Activated naive CD4-positive, alpha-beta T cell treated with Interleukin-2 at 50 U/mL for 16 hours (primary cell): ENCODE measurements at regions not wholly inside any gene's neighbourhood (a gene's known extent, or its start where the extent isn't known, plus 50 kb on each side); places are given as distances from the start of the nearest gene placed in this dataset.
A peak's percentile ranks its signal among the peaks of the same experiment; 100 is the strongest.

ENCODE experiments used
- DNase-seq: peaks from one replicate; pipeline ENCODE4 v3.0.0-alpha.2; 2020

- DNase-seq, result no peak
Observed at GRCh38 chr12:74817499-74817898, 279.9 kb downstream of the ATXN7L3B start.

GRCh38 chr12:74818412-74818811 is 280.8 kb downstream of the ATXN7L3B start:
- DNase-seq, result no peak

- DNase-seq, result no peak
Observed at GRCh38 chr12:74820324-74820723, 282.7 kb downstream of the ATXN7L3B start.

- DNase-seq, result no peak
Observed at GRCh38 chr12:74836567-74836966, 298.9 kb downstream of the ATXN7L3B start.

DNA sequence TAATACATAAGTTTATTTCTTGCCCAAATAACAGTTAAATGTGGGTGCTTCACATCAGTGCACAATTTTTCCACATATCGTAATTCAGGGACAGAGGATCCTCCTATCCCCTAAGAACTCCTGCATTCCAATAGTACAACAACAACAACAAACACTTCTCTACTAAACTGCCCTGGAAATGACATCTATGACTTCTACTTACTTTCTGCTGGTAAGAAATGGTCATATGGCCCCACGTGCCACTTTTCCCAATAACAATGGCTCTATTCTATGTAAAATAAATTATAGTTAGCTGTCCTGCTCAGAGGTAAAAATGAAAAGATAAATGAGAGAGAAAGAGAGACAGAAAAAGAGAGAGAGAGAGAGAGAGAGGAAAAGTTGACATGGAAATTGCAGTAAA is 308.5 kb downstream of the ATXN7L3B start:
- no peak for DNase-seq

DNA sequence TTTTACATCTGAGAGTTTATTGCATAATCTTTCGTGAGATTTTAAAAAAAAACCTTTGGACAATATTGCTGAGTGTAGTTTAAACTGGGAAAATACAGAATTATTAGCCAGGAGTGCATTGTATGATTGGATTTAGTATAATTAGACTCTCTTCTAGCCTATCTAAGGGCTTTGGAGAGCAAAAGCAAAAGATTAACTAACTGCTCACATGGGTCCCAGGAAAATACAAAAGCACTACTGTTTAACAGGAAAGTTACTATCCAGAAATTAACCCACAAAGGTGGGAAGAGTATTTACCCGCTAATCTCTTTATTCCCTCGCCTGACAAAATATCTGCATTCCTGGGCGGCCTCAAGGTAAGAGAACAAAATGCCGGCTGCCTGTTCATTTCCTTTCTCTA is 309.5 kb downstream of the ATXN7L3B start:
- no peak for DNase-seq

GRCh38 chr12:74848006-74848405 is 310.4 kb downstream of the ATXN7L3B start:
- DNase-seq, result no peak

DNA sequence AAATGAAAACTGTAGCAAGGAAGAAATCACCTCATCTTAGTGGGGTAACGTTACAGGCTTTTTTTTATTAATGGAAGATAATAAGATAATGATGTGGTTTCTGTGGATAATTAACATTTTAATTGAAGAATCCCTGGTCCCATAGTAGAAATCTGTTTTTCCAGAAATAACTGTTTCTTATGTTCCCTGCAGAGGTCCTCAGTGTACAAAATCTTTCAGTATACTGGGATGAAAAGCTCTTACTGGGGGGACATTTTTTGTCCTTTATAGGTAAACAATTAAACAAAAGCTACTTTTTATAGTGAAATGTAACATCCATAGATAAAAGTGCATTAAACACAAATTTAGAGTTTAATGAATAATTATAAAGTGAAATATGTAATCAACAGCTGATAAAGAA is 312.2 kb downstream of the ATXN7L3B start:
- DNase-seq, result no peak

GRCh38 chr12:74871817-74872216 is 334.2 kb downstream of the ATXN7L3B start:
- DNase-seq, result no peak

DNA sequence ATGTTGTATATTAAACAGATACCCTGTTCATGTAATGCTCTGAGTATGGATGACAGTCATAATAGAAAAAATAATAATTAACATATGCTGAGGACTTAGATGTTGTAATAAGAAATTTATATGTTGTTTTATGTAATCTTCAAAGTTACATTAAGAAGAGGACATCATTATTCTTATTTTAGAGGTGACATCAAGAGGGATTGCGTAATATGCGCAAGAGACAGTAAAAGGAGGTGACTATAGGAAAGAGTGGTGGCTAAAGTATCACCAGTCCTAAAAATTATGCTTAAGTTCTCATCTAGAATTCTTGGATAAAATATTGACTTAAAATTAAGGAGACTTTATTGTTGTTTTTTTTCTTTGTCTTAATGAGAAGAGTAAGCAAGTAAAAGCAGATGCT is 323.9 kb downstream of the KCNC2 start:
- no peak for DNase-seq

DNA sequence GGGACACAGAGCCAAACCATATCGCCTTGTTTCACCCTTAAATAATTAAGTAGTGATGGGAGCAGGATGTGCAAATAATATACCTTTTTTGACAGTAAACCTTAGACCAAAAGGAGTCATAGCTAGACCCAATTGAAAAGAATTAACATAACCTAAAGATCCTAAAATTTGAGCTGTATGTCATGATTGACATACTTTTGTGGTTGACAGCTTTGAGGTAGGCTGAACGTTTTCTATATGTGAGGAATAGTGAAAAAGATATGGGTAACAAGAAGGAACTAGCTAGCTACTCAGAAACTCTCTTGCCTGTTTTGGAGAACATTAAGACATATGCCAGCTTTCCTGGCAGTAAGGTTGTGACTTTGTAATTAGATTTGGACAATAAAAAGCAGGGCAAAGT is 320.6 kb downstream of the KCNC2 start:
- DNase-seq, result no peak

GRCh38 chr12:74889563-74890236 is 319.9 kb downstream of the KCNC2 start:
- DNase-seq, result no peak

DNA sequence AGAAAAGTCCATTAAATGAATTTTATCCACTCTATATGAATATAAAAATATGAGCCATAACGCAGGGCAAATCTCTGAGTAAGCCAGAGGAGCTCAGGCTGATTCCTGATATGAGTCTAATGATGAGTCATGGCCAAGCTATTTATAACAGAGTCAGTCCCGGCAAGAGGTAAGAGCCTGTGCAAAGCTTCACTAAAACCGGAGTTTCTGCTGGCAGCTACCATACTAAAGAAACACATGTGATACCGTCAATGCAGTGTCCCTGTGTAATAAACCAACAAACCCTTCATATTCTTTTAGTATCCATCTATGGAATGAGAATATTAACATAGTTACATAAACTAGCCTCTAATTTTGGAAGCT is 319.4 kb downstream of the KCNC2 start:
- DNase-seq, result peak; percentile 20

DNA sequence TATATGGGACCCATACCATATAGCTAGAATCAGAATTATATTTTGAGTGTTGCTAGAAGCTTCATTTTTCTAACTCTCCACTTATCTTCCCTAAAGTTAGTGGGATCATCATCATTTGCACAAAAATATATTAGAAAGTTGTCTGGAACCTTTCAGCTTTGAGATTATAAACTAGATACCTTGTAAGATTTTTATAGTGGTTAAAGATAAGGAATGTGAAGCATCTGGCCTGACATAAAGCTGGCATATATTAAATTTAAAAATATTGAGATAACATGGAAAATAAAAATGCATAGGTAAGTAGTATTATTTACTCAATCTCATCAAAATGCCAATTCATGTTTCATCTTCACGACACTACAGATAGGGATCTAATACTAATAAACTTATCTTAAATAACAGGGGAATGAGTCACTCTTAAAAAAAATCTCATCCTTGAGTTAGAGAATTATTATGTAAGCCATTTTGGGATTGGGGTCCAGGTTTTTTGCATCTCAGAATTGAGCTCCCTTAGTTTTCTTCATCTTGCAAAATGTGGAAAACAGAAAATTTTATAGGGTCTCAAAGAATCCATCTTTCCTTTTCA is 318.5 kb downstream of the KCNC2 start:
- DNase-seq, result no peak

DNA sequence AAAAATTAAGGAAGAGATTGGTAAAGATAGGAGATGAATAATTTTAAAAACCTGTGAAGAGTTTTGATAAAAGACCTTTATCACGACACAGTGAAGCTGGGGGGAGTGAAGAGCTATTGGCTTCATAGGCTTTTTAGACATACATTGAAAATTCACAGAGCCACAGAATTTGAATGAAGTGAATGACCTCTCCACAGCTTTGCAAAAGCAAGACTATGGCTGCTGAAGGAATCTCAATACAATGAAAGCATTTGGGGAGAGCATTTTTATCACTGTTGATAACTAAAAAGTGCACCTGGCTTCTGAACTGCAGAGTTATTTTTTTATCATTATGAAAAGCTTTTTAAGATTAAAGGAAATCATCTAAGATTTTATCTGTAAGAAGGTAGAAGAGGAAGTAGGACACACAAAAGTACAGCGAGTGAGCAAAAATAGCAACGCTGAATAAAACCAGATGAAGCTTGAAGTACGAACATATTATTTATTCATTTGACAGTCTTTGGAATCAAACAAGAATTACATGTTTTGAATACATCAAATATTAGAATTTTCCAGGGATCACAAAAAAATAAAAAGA is 317.5 kb downstream of the KCNC2 start:
- no peak for DNase-seq

DNA sequence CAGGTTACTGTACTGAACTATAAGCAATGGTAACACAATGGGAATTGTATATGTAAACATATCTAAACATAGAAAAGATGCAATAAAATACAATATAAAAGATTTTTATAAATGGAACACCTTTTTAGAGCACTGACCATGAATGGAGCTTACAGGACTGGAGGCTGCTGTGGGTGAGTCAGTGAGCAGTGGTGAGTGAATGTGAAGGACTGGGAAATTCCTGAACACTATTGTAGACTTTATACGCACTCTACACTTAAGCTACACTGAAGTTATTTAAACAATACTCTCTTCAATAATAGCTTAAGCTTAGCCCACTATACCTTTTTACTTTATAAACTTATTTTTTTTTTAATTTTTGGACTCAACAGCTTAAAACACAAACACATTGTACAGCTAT is 313.5 kb downstream of the KCNC2 start:
- DNase-seq, result no peak

- DNase-seq, result peak; percentile 16
Observed at GRCh38 chr12:74897425-74898211, 312.0 kb downstream of the KCNC2 start.

GRCh38 chr12:74899031-74899829 is 310.4 kb downstream of the KCNC2 start:
- no peak for DNase-seq

- DNase-seq, result no peak
Observed at GRCh38 chr12:74900232-74900631, 309.4 kb downstream of the KCNC2 start.

GRCh38 chr12:74903522-74903921 is 306.1 kb downstream of the KCNC2 start:
- no peak for DNase-seq

DNA sequence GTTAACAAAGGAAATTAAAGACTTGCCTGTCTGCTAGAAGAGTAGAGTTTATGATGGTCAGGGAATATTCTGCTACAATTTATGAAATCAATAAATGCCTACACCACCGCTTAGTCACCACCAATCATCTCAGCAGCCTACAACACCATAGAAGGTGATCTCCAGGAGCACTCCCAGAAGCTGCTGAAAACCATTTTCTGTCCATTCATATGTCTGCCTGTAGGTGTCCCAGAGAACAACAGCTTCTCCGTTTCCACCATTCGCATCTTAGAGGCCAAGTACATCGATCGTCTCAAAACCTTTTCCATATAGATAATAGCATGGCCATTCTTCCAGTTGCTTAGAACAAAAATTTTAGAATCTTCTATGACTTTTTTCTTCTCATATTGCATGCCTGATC is 303.4 kb downstream of the KCNC2 start:
- DNase-seq, result no peak

GRCh38 chr12:74910831-74911230 is 298.8 kb downstream of the KCNC2 start:
- no peak for DNase-seq

- DNase-seq, result no peak
Observed at GRCh38 chr12:74914378-74914777, 295.3 kb downstream of the KCNC2 start.
